Adipocyte (in vitro differentiated cells): ENCODE measurements at regions not wholly inside any gene's neighbourhood (a gene's known extent, or its start where the extent isn't known, plus 50 kb on each side); places are given as distances from the start of the nearest gene placed in this dataset.

ENCODE experiments used
- DNase-seq: peaks from one replicate; pipeline ENCODE4 v3.0.0-alpha.2; 2015; ENCODE audit warnings: low read depth
- H3K27me3 ChIP-seq: replicated peaks from 2 replicates; pipeline ENCODE4 v1.7.0; 2013; ENCODE audit warnings: mild to moderate bottlenecking, low read length, moderate library complexity; ENCODE audit not compliant: control insufficient read depth, insufficient read depth
- H3K36me3 ChIP-seq: 2 replicates; pipeline ENCODE4 v1.7.0; 2013; ENCODE audit warnings: low read length, mild to moderate bottlenecking, moderate library complexity; ENCODE audit not compliant: control insufficient read depth, insufficient read depth, severe bottlenecking
- H3K4me1 ChIP-seq: 2 replicates; pipeline ENCODE4 v1.7.0; 2013; ENCODE audit warnings: mild to moderate bottlenecking, low read length, moderate library complexity; ENCODE audit not compliant: control insufficient read depth, insufficient read depth
- H3K4me3 ChIP-seq: 2 replicates; pipeline ENCODE4 v1.7.0; 2013; ENCODE audit warnings: mild to moderate bottlenecking, low read length, moderate library complexity
- H3K9ac ChIP-seq: 2 replicates; pipeline ENCODE4 v1.7.0; 2013; ENCODE audit warnings: mild to moderate bottlenecking, low read length, moderate library complexity
- H3K9me3 ChIP-seq: 2 replicates; pipeline ENCODE4 v1.7.0; 2013; ENCODE audit warnings: mild to moderate bottlenecking, low read length, moderate library complexity; ENCODE audit not compliant: control insufficient read depth

- no peaks in the 10 kb centered on the region for H3K36me3 ChIP-seq
- no peaks in the 10 kb centered on the region for H3K9me3 ChIP-seq
- H3K9ac ChIP-seq: no peak overlapping the region
- H3K27me3 ChIP-seq: no peaks in the 10 kb centered on the region
- no peak overlapping the region for H3K4me3 ChIP-seq
- peaks cover 8% of the 10 kb centered on the region for H3K4me1 ChIP-seq
- peak; percentile 51 for DNase-seq
Observed at GRCh38 chr3:66121318-66121717, 82.6 kb upstream of the MAGI1 start.

DNA sequence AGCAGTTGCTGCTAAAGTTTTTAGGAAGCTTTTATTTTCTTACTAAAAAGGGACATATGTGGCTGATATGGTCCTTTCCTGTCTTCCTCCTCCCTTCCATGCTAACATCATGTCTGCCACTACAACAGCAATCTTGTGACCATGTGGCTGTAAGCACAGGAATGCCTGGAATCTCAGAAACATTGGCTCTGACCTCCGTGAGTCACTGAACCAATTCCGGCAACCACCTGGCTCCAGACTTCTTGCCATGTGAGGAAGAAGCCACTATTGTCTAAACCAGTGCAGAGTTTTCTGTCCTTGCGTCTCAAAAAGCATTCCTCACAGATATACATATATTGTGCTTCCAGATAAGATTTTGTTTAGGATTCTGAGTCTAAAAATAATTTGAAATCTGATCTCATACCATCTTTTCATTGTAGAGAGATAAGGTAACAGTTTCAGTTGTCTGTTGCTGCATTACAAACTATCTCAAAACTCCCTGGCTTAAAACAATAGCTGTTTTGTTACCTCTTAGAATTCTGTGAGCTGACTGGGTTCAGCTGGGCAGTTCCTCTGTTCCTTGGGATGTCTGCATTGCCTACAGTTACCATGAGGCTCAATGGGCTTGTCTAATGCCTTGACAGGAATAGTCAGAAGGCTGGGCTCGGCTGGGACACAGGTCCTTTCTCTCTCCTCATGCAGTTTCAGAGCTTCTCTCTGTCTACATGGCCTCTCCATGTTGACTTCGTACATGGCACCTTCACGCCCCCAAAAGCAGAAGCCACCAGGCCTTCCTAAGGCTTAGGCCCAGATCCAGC, 77.3 kb upstream of the MAGI1 start:
- Histone ChIP-seq H3K4me1 (peaks cover 26% of the 10 kb centered on the region), H3K36me3 (no peaks in the 10 kb centered on the region), H3K9ac (peak overlapping the region; percentile 72), H3K4me3 (peak overlapping the region; percentile 20), H3K9me3 (no peaks in the 10 kb centered on the region), H3K27me3 (no peaks in the 10 kb centered on the region)
- peak; percentile 81 for DNase-seq

DNA sequence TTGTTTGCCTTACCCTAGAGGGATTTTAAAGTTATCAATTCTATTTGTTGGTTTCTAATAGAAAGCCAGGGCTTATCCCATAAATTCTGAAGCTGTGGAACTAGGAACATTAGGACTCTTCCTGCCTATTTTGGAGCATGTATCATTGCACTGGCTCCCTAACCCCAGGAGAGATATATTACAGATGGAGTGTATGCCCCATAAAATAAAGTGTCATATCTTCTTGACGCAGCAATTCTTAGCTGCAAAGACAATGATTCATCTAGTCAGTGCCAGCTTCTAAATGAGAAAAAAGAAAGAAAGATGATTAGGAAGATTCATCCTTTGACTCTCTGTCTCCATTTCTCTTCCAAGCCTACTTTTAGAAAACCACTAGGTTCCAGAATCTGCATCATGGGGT, 74.8 kb upstream of the MAGI1 start:
- no peak overlapping the region for H3K4me3 ChIP-seq
- DNase-seq: no peak
- H3K4me1 ChIP-seq: peaks cover 26% of the 10 kb centered on the region
- no peaks in the 10 kb centered on the region for H3K9me3 ChIP-seq
- no peaks in the 10 kb centered on the region for H3K27me3 ChIP-seq
- no peaks in the 10 kb centered on the region for H3K36me3 ChIP-seq
- peak overlapping the region; percentile 15 for H3K9ac ChIP-seq

GRCh38 chr3:66110840-66111239, 72.1 kb upstream of the MAGI1 start:
- no peak overlapping the region for H3K9ac ChIP-seq
- no peaks in the 10 kb centered on the region for H3K36me3 ChIP-seq
- H3K27me3 ChIP-seq: no peaks in the 10 kb centered on the region
- no peaks in the 10 kb centered on the region for H3K9me3 ChIP-seq
- DNase-seq: no peak
- H3K4me3 ChIP-seq: no peak overlapping the region
- H3K4me1 ChIP-seq: peaks cover 28% of the 10 kb centered on the region

GRCh38 chr3:66107855-66108254, 69.1 kb upstream of the MAGI1 start:
- H3K27me3 ChIP-seq: no peaks in the 10 kb centered on the region
- no peak overlapping the region for H3K9ac ChIP-seq
- H3K4me1 ChIP-seq: peaks cover 13% of the 10 kb centered on the region
- no peaks in the 10 kb centered on the region for H3K36me3 ChIP-seq
- H3K4me3 ChIP-seq: no peak overlapping the region
- H3K9me3 ChIP-seq: no peaks in the 10 kb centered on the region
- peak; percentile 49 for DNase-seq

GRCh38 chr3:66106788-66107187, 68.1 kb upstream of the MAGI1 start:
- no peak for DNase-seq
- no peak overlapping the region for H3K4me3 ChIP-seq

GRCh38 chr3:66104535-66104934, 65.8 kb upstream of the MAGI1 start:
- Histone ChIP-seq H3K36me3 (no peaks in the 10 kb centered on the region), H3K9me3 (no peaks in the 10 kb centered on the region), H3K27me3 (no peaks in the 10 kb centered on the region), H3K4me3 (no peak overlapping the region), H3K4me1 (peaks cover 13% of the 10 kb centered on the region), H3K9ac (no peak overlapping the region)
- no peak for DNase-seq

More at GRCh38 chr3:66106788-66107187, 68.1 kb upstream of the MAGI1 start:
- H3K27me3 ChIP-seq: no peaks in the 10 kb centered on the region
- no peak overlapping the region for H3K9ac ChIP-seq
- H3K4me1 ChIP-seq: peaks cover 13% of the 10 kb centered on the region
- H3K9me3 ChIP-seq: no peaks in the 10 kb centered on the region
- no peaks in the 10 kb centered on the region for H3K36me3 ChIP-seq

DNA sequence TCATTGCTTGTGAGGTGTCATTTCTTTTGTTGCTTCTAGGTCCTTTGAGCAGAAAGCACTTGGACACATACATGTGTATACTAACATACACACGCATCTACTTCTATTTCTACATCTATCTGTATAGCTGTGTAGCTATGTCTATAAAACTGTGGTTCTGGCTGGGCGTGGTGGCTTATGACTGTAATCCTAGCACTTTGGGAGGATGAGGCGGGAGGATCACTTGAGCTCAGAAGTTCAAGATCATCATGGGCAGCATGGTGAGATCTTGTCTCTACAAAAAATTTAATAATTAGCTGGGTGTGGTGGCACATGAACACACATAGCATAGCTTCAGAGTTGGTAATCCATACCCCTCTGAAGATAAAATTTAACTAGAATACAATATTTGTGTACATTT, 65.0 kb upstream of the MAGI1 start:
- no peaks in the 10 kb centered on the region for H3K36me3 ChIP-seq
- H3K9me3 ChIP-seq: no peaks in the 10 kb centered on the region
- H3K4me3 ChIP-seq: no peak overlapping the region
- H3K9ac ChIP-seq: no peak overlapping the region
- no peaks in the 10 kb centered on the region for H3K27me3 ChIP-seq
- no peak for DNase-seq
- H3K4me1 ChIP-seq: peaks cover 14% of the 10 kb centered on the region

DNA sequence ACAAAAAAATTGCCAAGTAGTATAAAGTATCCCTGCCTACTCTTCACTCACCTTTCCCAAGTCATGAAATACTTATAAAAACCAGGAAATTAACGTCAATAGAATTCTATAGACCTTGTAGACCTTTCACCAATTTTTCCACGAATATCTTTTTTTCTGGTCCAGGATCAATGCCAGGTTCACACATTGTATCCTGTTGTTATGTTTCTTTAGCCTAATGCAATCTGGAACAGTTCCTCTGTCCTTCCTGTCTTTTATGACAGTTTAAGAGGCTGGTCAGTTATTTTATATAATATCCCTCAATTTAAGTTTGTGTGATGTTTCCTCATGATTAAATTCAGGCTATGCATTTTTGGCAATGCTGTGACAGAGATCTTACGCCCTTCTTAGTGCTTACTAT, 63.2 kb upstream of the MAGI1 start:
- Histone ChIP-seq H3K4me1 (peaks cover 8% of the 10 kb centered on the region), H3K9ac (no peak overlapping the region), H3K4me3 (no peak overlapping the region), H3K9me3 (no peaks in the 10 kb centered on the region), H3K27me3 (no peaks in the 10 kb centered on the region), H3K36me3 (no peaks in the 10 kb centered on the region)
- DNase-seq: no peak

- Histone ChIP-seq H3K36me3 (no peaks in the 10 kb centered on the region), H3K9ac (no peak overlapping the region), H3K4me3 (no peak overlapping the region), H3K9me3 (peaks cover 11% of the 10 kb centered on the region), H3K4me1 (peaks cover 8% of the 10 kb centered on the region), H3K27me3 (no peaks in the 10 kb centered on the region)
- no peak for DNase-seq
Observed at GRCh38 chr3:66099541-66100065, 60.9 kb upstream of the MAGI1 start.

- DNase-seq: peak; percentile 64
- no peaks in the 10 kb centered on the region for H3K36me3 ChIP-seq
- H3K27me3 ChIP-seq: no peaks in the 10 kb centered on the region
- peaks cover 11% of the 10 kb centered on the region for H3K9me3 ChIP-seq
- no peak overlapping the region for H3K4me3 ChIP-seq
- no peak overlapping the region for H3K9ac ChIP-seq
- peaks cover 8% of the 10 kb centered on the region for H3K4me1 ChIP-seq
Observed at GRCh38 chr3:66098436-66098835, 59.7 kb upstream of the MAGI1 start.
